ENCODE measurements at regions not wholly inside any gene's neighbourhood (a gene's known extent, or its start where the extent isn't known, plus 50 kb on each side); places are given as distances from the start of the nearest gene placed in this dataset.

DNA sequence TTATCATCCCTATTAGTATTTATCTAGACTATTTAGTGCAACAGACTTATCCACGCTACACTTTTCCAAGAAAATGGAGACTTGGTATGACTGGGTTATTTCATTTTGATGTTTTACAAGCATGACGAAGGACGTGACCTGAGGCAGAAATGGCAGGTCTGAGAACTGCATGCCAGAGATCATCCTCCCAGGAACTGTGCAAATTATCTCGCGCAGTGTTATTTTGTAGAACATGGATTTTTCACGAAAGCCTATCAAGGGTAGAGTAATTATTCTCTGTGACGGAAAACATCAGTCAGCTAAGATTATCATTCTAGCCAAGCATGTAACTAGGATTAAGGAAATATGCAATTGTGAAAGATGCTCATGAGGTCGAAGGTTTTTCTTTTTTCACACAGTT lies 361.5 kb upstream of the AJAP1 start:
- TF ChIP-seq, protein P1, sequence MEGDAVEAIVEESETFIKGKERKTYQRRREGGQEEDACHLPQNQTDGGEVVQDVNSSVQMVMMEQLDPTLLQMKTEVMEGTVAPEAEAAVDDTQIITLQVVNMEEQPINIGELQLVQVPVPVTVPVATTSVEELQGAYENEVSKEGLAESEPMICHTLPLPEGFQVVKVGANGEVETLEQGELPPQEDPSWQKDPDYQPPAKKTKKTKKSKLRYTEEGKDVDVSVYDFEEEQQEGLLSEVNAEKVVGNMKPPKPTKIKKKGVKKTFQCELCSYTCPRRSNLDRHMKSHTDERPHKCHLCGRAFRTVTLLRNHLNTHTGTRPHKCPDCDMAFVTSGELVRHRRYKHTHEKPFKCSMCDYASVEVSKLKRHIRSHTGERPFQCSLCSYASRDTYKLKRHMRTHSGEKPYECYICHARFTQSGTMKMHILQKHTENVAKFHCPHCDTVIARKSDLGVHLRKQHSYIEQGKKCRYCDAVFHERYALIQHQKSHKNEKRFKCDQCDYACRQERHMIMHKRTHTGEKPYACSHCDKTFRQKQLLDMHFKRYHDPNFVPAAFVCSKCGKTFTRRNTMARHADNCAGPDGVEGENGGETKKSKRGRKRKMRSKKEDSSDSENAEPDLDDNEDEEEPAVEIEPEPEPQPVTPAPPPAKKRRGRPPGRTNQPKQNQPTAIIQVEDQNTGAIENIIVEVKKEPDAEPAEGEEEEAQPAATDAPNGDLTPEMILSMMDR (IDR thresholded peaks at IDR 0.05), result no peak
- TF ChIP-seq POLR2A (IDR thresholded peaks at IDR 0.05) (no peak), POLR2AphosphoS5 (IDR thresholded peaks at IDR 0.05) (no peak), EP300 (IDR thresholded peaks at IDR 0.05) (no peak)
